Retinal pigment epithelial cell (primary cell): ENCODE measurements at regions not wholly inside any gene's neighbourhood (a gene's known extent, or its start where the extent isn't known, plus 50 kb on each side); places are given as distances from the start of the nearest gene placed in this dataset.

Experiments used
- DNase-seq: peaks from one replicate; pipeline ENCODE4 v3.0.0-alpha.2; 2010; ENCODE audit warnings: low read depth
- H3K4me3 ChIP-seq: 2 replicates; pipeline ENCODE4 v1.5.1; 2011; ENCODE audit warnings: mild to moderate bottlenecking, low read length, control low read depth, moderate library complexity
- CTCF ChIP-seq: conservative IDR thresholded peaks from 2 replicates; pipeline ENCODE4 v1.5.1; 2011; ENCODE audit warnings: low read depth, low read length, control low read depth, inconsistent platforms

DNA sequence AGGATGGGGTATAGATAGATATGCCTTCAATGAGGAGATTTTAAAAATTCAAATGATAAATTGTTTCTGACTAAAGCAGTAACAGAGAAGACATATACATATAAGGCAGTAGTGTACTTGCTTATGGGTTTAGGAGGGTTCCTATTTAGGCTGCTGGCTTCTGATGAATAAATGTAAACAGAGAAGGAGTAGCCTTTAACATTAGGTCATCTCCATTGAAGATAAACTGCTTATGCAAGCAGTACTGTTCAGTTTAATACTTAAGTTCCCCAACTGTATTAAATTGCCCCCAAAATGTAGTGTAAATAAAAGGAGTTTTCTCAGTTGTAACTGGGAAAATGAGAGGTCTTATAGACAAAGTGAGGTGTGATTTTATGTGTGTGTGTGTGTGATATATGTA lies 217.7 kb upstream of the TMEFF2 start:
- H3K4me3 ChIP-seq, result no peak overlapping the region
- no peak for DNase-seq
- no peak for TF ChIP-seq CTCF

- TF ChIP-seq CTCF, result no peak
- no peak for DNase-seq
- no peak overlapping the region for H3K4me3 ChIP-seq
Measured at GRCh38 chr2:192411755-192412154, 217.0 kb upstream of the TMEFF2 start.

- no peak for DNase-seq
- TF ChIP-seq CTCF, result no peak
- H3K4me3 ChIP-seq, result no peak overlapping the region
Measured at GRCh38 chr2:192410319-192410718, 215.6 kb upstream of the TMEFF2 start.

DNA sequence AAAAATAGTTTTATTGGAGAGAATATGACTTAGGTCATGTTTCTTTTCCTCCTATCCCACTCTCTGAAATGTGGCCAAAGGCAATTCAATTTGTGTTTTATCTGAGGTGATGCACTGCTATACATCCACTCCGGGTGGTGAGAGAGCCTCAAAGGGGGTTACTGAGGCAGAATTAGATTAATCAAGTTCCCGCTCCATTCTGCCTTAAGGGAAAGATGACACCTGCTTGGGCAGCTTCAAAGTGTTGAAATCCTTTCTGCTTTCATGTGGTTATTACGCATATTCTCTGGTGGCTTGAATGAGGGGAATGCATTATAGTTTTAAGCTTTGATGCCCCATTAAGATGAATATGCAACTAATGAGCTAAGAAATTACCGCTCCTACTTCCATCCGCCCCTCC lies 213.0 kb upstream of the TMEFF2 start:
- TF ChIP-seq CTCF, result no peak
- no peak for DNase-seq
- H3K4me3 ChIP-seq, result no peak overlapping the region

- no peak for TF ChIP-seq CTCF
- H3K4me3 ChIP-seq, result no peak overlapping the region
- DNase-seq, result no peak
Measured at GRCh38 chr2:192398236-192398635, 203.5 kb upstream of the TMEFF2 start.

GRCh38 chr2:192394605-192395004 lies 199.9 kb upstream of the TMEFF2 start:
- DNase-seq, result no peak
- TF ChIP-seq CTCF, result no peak

GRCh38 chr2:192391041-192391440 lies 196.3 kb upstream of the TMEFF2 start:
- TF ChIP-seq CTCF, result no peak
- no peak overlapping the region for H3K4me3 ChIP-seq
- DNase-seq, result no peak

More at GRCh38 chr2:192394605-192395004, 199.9 kb upstream of the TMEFF2 start:
- H3K4me3 ChIP-seq, result no peak overlapping the region
